ENCODE measurements at regions not wholly inside any gene's neighbourhood (a gene's known extent, or its start where the extent isn't known, plus 50 kb on each side); places are given as distances from the start of the nearest gene placed in this dataset.

DNA sequence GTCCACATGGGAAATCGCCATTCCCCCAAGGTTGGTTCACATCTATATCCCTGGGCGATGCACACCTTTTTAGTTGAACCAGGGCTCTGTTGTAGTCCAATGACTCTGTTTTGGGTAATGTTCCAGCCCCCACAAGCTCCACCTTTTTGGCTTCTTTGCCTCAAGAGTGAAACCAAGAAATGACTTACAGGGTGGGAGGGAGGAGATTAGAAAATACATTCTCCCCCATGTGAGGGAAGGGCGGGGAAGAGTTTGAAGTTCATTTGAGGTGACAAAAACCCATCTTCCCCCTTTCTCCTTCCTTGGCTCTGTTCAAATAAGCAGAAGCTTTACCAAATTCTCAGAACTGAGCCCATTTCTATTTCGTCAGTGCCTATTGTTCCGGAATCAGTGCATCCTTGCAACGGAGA lies 82.8 kb downstream of the GATA3 start:
- TF ChIP-seq, protein P1, sequence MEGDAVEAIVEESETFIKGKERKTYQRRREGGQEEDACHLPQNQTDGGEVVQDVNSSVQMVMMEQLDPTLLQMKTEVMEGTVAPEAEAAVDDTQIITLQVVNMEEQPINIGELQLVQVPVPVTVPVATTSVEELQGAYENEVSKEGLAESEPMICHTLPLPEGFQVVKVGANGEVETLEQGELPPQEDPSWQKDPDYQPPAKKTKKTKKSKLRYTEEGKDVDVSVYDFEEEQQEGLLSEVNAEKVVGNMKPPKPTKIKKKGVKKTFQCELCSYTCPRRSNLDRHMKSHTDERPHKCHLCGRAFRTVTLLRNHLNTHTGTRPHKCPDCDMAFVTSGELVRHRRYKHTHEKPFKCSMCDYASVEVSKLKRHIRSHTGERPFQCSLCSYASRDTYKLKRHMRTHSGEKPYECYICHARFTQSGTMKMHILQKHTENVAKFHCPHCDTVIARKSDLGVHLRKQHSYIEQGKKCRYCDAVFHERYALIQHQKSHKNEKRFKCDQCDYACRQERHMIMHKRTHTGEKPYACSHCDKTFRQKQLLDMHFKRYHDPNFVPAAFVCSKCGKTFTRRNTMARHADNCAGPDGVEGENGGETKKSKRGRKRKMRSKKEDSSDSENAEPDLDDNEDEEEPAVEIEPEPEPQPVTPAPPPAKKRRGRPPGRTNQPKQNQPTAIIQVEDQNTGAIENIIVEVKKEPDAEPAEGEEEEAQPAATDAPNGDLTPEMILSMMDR (IDR thresholded peaks at IDR 0.05; ENCODE audit: insufficient read depth, low read length): no peak
- no peak for TF ChIP-seq POLR2AphosphoS5 (IDR thresholded peaks at IDR 0.05; ENCODE audit: low read depth)

Measured in HL-60 (cell line).